Keratinocyte (primary cell): ENCODE measurements at regions not wholly inside any gene's neighbourhood (a gene's known extent, or its start where the extent isn't known, plus 50 kb on each side); places are given as distances from the start of the nearest gene placed in this dataset.

Source experiments
- EZH2 ChIP-seq: IDR thresholded peaks from one replicate; pipeline ENCODE4 v1.6.1; 2012; ENCODE audit warnings: inconsistent platforms, mild to moderate bottlenecking, low read length, moderate library complexity
- TF ChIP-seq, protein P1 (sequence below), 3 experiments: IDR thresholded peaks in 1 of 3; conservative IDR thresholded peaks in 1 of 3; optimal IDR thresholded peaks in 1 of 3; 2 replicates in 2 of 3; 3 replicates in 1 of 3; pipeline versions ENCODE3 to v1.5.1; 2011; ENCODE audit warnings: low read length in 3 of 3, mild to moderate bottlenecking in 3 of 3, moderate library complexity in 2 of 3, control low read depth in 1 of 3, inconsistent platforms in 1 of 3; ENCODE audit not compliant: insufficient read depth in 2 of 3; ENCODE audit errors: extremely low read depth in 1 of 3

GRCh38 chr5:155989879-155990278 lies 337.1 kb upstream of the SGCD start:
- TF ChIP-seq, protein P1, sequence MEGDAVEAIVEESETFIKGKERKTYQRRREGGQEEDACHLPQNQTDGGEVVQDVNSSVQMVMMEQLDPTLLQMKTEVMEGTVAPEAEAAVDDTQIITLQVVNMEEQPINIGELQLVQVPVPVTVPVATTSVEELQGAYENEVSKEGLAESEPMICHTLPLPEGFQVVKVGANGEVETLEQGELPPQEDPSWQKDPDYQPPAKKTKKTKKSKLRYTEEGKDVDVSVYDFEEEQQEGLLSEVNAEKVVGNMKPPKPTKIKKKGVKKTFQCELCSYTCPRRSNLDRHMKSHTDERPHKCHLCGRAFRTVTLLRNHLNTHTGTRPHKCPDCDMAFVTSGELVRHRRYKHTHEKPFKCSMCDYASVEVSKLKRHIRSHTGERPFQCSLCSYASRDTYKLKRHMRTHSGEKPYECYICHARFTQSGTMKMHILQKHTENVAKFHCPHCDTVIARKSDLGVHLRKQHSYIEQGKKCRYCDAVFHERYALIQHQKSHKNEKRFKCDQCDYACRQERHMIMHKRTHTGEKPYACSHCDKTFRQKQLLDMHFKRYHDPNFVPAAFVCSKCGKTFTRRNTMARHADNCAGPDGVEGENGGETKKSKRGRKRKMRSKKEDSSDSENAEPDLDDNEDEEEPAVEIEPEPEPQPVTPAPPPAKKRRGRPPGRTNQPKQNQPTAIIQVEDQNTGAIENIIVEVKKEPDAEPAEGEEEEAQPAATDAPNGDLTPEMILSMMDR (optimal IDR thresholded peaks at IDR 0.05 in 1 of 3, IDR thresholded peaks at IDR 0.05 in 1 of 3, conservative IDR thresholded peaks at IDR 0.05 in 1 of 3; ENCODE audit: extremely low read depth in 1 of 3, insufficient read depth in 2 of 3, low read length in 3 of 3), result no peak
- no peak for TF ChIP-seq EZH2
